HG03469 (cell line): ENCODE measurements at regions not wholly inside any gene's neighbourhood (a gene's known extent, or its start where the extent isn't known, plus 50 kb on each side); places are given as distances from the start of the nearest gene placed in this dataset.
A peak's percentile ranks its signal among the peaks of the same experiment; 100 is the strongest.
"Not testable (repeated sequence)": the region's sequence is repeated elsewhere in the genome, so short reads cannot be mapped to it uniquely, and the experiment has no call there.

Source experiments
- ATAC-seq: cut with Tn5 transposase; IDR thresholded peaks from one replicate; pipeline ENCODE4 v1.9.1; 2021; ENCODE audit warnings: mild to moderate bottlenecking, moderate library complexity, moderate number of reproducible peaks; ENCODE audit not compliant: unreplicated experiment

DNA sequence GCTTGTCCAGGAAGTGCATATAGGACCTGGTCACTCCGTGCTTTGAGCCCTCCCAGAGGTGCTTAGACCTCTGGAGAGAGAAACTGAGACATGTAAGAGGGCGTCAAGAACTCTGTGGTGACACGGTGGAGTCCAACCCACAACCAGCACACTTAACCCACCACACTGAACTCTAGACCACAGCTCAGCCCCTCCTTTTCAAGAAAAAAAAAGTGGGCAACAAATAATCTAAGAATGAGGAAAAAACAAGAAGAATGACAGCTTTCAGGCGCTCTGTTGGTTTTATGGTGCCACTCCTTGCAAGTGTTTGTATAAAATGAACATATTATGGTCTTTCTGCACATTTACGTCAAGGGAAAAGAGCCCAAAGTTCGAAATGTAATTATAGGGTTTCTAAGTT lies 50.2 kb upstream of the SNAPC3 start:
- ATAC-seq: no peak

DNA sequence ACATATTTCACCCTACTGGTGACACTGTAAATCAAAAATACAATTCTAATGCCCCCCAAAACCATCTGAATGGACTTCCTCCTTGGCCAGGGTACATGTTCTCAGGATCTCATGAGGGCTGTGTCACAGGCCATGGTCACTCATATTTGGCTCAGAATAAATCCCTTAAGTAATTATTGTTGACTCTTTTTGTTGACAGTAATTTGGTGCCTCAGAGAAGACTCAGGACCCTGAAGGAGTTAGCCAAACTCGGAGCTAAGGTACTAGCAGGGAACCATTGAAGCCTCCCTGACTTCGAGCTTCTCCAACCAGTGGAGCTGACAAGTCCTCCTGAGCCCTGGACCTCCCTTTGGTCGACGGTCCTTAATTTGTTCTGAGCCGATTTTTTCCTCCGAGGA lies 51.2 kb upstream of the SNAPC3 start:
- ATAC-seq: no peak

DNA sequence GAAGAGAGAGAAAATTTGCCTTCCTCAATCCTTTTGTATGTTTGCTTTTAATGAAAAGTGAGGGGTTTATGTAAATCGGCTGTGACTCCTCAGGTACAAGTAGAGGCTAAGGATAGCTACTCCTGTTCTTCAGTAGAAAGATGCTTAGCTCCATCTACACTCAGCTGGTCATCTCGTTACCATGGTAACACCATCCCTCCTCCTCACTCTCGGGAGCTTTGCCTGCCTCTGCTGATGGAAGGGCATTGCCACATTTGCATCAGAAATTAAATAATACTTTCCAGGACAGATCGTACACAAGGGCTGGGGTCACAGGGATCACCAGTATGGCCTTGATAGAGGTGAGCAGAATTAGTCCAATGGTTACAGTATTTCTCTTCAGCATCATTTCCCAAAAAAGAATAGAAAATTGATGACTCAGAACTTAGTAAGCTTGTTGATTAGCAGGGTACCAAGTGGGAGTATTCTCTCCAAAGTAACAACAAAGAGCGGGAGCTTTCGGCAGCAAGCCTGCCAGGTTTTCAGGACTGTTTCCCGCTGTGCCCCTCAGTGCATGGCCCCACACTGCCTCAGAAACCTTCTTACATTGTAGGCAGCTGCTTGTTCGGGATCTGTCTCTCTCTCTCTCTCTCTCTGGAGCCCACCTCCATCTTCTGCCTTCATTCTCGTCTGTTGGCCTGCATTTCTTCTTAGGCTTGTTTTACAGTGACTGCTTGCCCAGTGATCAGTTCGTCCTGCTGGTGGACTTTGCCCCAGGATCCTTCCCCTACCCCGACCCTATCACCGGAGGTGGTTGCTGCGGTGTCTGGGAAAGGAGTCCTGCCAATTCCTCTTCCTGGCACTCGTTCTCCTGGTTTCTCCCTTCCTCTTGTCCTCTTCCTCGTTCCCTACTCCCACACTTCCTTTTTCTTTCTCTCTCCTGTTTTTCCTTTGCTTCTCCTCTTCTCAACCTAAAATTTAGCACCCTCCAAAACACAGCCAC lies 51.9 kb upstream of the SNAPC3 start:
- no peak for ATAC-seq

DNA sequence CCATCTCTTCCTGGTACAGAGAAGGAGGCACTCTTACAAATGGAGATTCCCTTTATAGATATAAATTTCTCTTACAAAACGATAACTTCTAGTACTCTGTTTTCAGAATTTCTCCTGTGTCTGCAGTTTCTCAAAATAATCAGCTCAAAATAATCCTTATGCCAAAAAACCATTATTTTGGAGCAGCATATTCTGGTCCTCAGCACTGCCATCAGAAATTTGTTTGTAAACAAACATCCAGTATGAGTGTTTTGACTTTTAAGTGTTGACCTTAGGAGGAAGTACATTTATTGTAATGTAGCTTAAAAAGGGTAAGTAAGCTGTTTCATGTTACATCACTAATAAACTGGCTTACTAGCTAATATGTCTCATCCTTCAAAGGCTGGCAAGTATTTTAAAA lies 52.8 kb upstream of the SNAPC3 start:
- ATAC-seq: no peak

- no peak for ATAC-seq
These were observed 53.4 kb upstream of the SNAPC3 start for GRCh38 chr9:15369238-15369637.

GRCh38 chr9:15364975-15365553 lies 57.6 kb upstream of the SNAPC3 start:
- not testable (repeated sequence) for ATAC-seq

GRCh38 chr9:15361737-15362136 lies 54.7 kb upstream of the TTC39B start:
- no peak for ATAC-seq

DNA sequence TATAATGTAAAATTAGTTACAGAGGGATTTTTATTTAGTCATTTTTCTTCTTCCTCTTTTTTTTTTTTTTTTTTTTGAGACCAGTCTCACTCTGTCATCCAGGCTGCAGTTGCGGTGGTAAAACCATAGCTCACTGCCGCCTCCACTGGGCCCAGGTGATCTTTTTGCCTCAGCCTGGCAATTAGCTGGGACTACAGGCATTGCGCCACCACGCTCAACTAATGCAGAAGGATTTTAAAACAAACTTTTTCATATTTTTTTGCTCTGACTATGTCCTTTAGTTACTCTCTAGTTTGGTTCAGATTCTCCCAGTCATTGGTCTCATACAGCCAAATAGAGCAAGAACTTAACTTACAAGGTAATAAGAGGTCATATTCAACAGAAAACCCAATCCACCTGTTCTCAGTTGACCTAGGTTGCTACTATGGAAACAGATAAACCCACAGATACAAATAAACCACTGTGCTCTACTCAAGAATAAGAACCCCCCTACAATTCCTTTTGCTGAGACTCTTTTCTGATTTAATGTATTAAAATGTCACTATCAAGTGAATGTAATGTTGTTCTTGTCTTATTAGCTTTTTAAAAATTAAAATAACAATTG lies 50.1 kb upstream of the TTC39B start:
- peak; percentile 97 for ATAC-seq
